ENCODE measurements at regions not wholly inside any gene's neighbourhood (a gene's known extent, or its start where the extent isn't known, plus 50 kb on each side); places are given as distances from the start of the nearest gene placed in this dataset.
A peak's percentile ranks its signal among the peaks of the same experiment; 100 is the strongest.

DNA sequence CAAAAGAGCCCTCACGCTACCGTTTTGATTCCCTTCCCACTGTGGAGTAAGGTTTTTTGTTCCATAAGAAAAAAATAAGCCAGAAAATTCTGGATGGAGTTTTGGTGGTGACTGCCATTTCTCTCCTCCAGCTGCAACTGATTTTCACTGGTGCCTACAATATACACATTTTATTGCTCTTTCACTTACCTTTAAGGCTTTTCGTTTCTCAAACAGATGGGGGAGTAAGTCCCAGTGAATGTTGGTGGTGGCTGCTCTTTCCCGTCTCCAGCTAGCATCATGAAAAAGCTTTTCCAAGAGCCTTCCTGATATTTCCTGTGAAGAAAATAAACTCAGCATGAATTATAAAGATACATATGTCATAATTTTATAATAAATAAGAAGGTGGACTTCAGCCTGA is 932.5 kb upstream of the PIK3C3 start:
- no peak for TF ChIP-seq CTCF (IDR thresholded peaks at IDR 0.05; ENCODE audit: low read depth, low read length)

GRCh38 chr18:41021089-41021488 is 933.9 kb upstream of the PIK3C3 start:
- no peak for TF ChIP-seq CTCF (IDR thresholded peaks at IDR 0.05; ENCODE audit: low read depth, low read length)

More for the DNA sequence above, 932.5 kb upstream of the PIK3C3 start:
- peak in 1 of 2 donors; percentile 4 for DNase-seq (ENCODE audit: low read depth in 2 of 2)
- H3K4me3 ChIP-seq (replicated peaks in 1 of 2; ENCODE audit: low read depth in 2 of 2, low read length in 2 of 2), result no peak overlapping the region

GRCh38 chr18:41012194-41012593 is 942.8 kb upstream of the PIK3C3 start:
- TF ChIP-seq CTCF (IDR thresholded peaks at IDR 0.05; ENCODE audit: low read depth, low read length), result no peak
- DNase-seq (ENCODE audit: low read depth in 2 of 2), result peak in 1 of 2 donors; percentile 8
- no peak overlapping the region for H3K4me3 ChIP-seq (replicated peaks in 1 of 2; ENCODE audit: low read depth in 2 of 2, low read length in 2 of 2)

More at GRCh38 chr18:41021089-41021488, 933.9 kb upstream of the PIK3C3 start:
- DNase-seq (ENCODE audit: low read depth in 2 of 2), result no peak
- H3K4me3 ChIP-seq (replicated peaks in 1 of 2; ENCODE audit: low read depth in 2 of 2, low read length in 2 of 2), result no peak overlapping the region

DNA sequence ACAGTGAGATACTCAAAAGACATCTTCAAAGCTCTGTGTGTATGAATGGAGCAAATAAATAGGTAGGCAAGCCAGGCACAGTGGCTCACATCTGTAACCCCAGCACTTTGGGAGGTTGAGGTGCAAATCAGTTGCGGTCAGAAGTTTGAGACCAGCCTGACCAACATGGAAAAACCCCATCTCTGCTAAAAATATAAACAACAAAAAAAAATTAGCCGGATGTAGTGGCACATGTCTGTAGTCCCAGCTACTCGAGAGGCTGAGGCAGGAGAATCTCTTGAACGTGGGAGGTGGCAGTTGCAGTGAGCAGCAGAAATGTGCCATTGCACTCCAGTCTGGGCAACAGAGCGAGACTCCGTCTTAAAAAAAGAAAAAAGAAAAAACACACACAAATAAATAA is 945.1 kb upstream of the PIK3C3 start:
- TF ChIP-seq CTCF (IDR thresholded peaks at IDR 0.05; ENCODE audit: low read depth, low read length), result no peak

GRCh38 chr18:41004324-41004723 is 950.7 kb upstream of the PIK3C3 start:
- no peak for TF ChIP-seq CTCF (IDR thresholded peaks at IDR 0.05; ENCODE audit: low read depth, low read length)
- no peak for DNase-seq (ENCODE audit: low read depth in 2 of 2)
- H3K4me3 ChIP-seq (replicated peaks in 1 of 2; ENCODE audit: low read depth in 2 of 2, low read length in 2 of 2), result no peak overlapping the region

More for the DNA sequence above, 945.1 kb upstream of the PIK3C3 start:
- no peak for DNase-seq (ENCODE audit: low read depth in 2 of 2)
- no peak overlapping the region for H3K4me3 ChIP-seq (replicated peaks in 1 of 2; ENCODE audit: low read depth in 2 of 2, low read length in 2 of 2)

DNA sequence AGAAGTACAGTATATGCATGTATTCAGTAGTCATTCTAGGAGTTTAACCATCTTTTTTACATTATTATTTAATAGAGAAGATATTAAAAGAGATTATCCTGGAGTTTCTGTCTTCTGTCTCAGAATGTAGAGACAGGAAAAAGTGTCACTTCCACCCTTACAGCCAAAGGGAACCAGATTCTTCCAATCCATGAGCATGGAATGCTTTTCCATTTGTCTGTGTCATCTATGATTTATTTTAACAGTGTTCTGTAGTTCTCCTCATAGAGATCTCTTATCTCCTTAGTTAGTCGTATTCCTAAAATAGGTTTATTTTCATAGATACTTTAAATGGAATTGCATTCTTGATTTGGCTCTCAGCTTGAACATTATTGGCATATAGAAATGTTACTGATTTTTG is 959.5 kb upstream of the PIK3C3 start:
- no peak for DNase-seq (ENCODE audit: low read depth in 2 of 2)
- TF ChIP-seq CTCF (IDR thresholded peaks at IDR 0.05; ENCODE audit: low read depth, low read length), result no peak
- no peak overlapping the region for H3K4me3 ChIP-seq (replicated peaks in 1 of 2; ENCODE audit: low read depth in 2 of 2, low read length in 2 of 2)

DNA sequence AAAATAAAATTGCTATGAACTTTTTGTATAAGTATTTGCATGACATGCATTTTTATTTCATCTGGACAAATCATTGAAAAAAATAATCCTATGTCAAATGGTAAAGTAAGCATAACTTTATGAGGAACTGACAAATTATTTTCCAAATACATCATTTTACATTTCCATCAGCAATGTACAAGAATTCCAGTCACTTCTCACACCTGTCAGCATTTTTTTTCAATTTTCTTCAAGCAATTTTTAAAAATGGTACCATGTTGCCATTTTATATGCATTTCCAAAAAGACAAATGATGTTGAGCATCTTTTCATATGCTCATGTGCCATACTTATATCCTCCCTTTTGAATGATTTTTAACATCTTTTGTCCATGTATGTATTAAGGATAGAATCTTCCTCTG is 961.7 kb upstream of the PIK3C3 start:
- TF ChIP-seq CTCF (IDR thresholded peaks at IDR 0.05; ENCODE audit: low read depth, low read length), result no peak
- no peak for DNase-seq (ENCODE audit: low read depth in 2 of 2)
- H3K4me3 ChIP-seq (replicated peaks in 1 of 2; ENCODE audit: low read depth in 2 of 2, low read length in 2 of 2), result no peak overlapping the region
